ENCODE measurements at regions not wholly inside any gene's neighbourhood (a gene's known extent, or its start where the extent isn't known, plus 50 kb on each side); places are given as distances from the start of the nearest gene placed in this dataset.

GRCh38 chr7:57867884-57868701 is 418.1 kb downstream of the ZNF716 start:
- Mint-ChIP-seq H3K36me3 (ENCODE audit: low read depth) (peaks cover 14% of the 10 kb centered on the region), H3K27ac (peak overlapping the region; percentile 52), H3K9me3 (peaks cover 19% of the 10 kb centered on the region), H3K4me1 (peaks cover 6% of the 10 kb centered on the region), H3K4me3 (no peak overlapping the region), H3K27me3 (peaks cover 29% of the 10 kb centered on the region)
- DNase-seq (no peak), ATAC-seq (no peak)

GRCh38 chr7:57868771-57869483 is 418.9 kb downstream of the ZNF716 start:
- H3K9me3 Mint-ChIP-seq = peaks cover 20% of the 10 kb centered on the region
- H3K4me1 Mint-ChIP-seq = peaks cover 6% of the 10 kb centered on the region
- H3K4me3 Mint-ChIP-seq = no peak overlapping the region
- peaks cover 14% of the 10 kb centered on the region for H3K36me3 Mint-ChIP-seq (ENCODE audit: low read depth)
- no peak overlapping the region for H3K27ac Mint-ChIP-seq
- ATAC-seq = no peak
- peak; percentile 0 for DNase-seq
- peaks cover 29% of the 10 kb centered on the region for H3K27me3 Mint-ChIP-seq

Measured in activated naive CD8-positive, alpha-beta T cell treated with anti-CD3 and anti-CD28 coated beads, Interleukin-2, amount 50 U/mL, for 24 hours (primary cell).